PC-3 (cell line): ENCODE measurements at regions not wholly inside any gene's neighbourhood (a gene's known extent, or its start where the extent isn't known, plus 50 kb on each side); places are given as distances from the start of the nearest gene placed in this dataset.

Experiments used
- CTCF ChIP-seq: fragments of 300-600 bp; sonication (generic); conservative IDR thresholded peaks from 2 replicates; pipeline ENCODE4 v1.5.1; 2017; ENCODE audit warnings: antibody characterized with exemption, low read depth, mild to moderate bottlenecking, low read length
- EZH2 ChIP-seq: fragments of 300-600 bp; sonication (generic); IDR thresholded peaks from one replicate; pipeline ENCODE4 v1.6.1; 2017; ENCODE audit warnings: antibody characterized with exemption, mild to moderate bottlenecking, low read length; ENCODE audit not compliant: unreplicated experiment
- EZH2phosphoT487 ChIP-seq: fragments of 300-600 bp; sonication (generic); IDR thresholded peaks from 2 replicates; pipeline ENCODE4 v1.6.1; 2018; ENCODE audit warnings: mild to moderate bottlenecking, antibody characterized with exemption, low read length, borderline replicate concordance

- no peak for TF ChIP-seq CTCF
- TF ChIP-seq EZH2phosphoT487 = no peak
- no peak for TF ChIP-seq EZH2
Observed at GRCh38 chr1:60599574-60599973, 482.8 kb upstream of the NFIA start.
